ENCODE measurements at regions not wholly inside any gene's neighbourhood (a gene's known extent, or its start where the extent isn't known, plus 50 kb on each side); places are given as distances from the start of the nearest gene placed in this dataset.

DNA sequence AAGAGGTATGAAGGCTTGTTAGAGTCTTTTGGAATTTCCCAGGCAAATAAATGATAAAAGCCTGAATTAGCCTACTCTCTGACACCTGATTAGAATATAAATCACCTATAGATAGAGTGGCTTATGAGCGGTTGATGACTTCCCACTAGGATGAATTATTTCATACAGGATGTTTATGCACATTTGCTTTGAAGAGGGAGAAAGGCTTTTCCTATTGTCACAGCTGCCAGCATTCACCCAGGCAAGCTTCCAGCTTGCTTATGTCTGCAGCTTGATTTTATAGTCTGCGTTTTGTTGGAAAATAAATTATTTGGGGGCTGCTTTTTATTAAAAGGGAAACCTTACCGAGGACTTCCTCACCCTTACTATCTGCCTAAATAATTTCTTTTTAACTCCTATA lies 51.3 kb upstream of the EIF2S2 start:
- no peak for DNase-seq (ENCODE audit: low read depth, low spot score)

DNA sequence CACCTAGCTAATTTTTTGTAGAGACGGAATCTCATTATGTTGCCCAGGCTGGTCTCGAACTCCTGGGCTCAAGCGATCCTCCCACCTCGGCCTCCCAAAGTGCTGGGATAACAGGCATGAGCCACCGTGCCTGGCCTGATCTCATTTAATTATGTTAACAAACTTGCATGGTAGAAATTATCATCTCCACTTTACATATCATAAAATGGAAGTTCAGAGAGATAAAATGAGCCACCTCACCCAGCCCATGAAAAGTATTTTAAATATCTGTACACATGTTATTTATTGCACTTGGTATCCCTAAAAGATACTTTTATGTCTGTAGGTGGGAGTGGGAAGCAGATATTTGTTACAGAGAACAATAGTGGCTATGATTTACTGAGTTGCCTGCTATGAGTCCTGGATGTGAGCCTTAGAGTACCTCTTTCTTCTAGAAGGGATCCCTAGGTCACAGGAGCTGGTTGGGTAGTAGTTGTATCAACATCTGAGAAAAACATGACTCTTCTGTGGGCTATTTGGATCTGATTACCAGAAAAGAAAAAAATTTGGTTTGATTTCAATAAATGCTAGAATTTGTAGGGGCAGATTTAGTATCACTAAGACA lies 52.4 kb upstream of the EIF2S2 start:
- DNase-seq (ENCODE audit: low read depth, low spot score) = no peak

DNA sequence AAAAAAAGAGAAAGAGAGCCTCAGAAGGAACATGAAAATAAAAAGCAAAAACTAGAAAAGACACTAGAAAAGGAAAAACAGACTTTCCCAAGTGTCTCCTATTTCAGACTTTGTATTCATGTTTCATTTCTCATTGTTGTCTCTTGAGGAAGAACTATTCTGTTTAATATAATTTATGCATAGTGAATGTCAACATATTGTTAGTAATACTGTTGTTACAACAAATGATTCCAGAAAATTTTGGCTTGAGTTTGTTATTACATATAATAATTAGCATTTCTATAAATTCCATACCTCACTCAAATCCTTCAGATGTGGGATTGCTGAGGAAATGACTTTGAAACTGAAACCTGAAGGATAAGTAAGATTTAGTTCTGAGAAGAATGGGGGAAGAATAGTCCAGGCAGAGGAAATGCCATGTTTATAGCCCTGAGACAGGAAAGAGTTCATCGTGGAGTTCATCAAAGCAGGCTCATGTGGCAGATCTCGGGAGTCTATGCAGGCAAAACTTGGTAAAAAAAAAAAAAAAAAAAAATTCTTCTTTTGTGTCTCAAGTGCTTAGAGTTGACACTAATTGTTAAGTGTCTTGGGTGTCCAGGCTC lies 53.1 kb upstream of the EIF2S2 start:
- no peak for DNase-seq (ENCODE audit: low read depth, low spot score)

DNA sequence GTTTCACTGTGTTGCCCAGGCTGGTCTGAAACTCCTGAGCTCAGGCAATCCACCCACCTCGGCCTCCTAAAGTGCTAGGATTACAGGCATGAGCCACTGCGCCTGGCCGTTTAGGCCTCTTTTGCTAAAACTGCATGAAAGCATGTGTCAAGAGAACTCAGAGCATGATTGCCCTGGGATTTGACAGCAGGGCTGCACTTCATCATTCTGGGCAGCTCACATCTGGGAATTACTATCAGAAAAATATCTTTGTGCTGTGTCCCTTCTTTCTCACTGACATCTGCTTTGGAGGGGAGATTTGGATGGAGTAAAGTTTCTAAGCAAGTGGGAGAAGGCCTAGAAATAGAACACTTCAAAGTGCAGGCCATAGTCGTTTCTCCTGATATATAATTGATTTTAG lies 59.6 kb upstream of the EIF2S2 start:
- no peak for DNase-seq (ENCODE audit: low read depth, low spot score)

DNA sequence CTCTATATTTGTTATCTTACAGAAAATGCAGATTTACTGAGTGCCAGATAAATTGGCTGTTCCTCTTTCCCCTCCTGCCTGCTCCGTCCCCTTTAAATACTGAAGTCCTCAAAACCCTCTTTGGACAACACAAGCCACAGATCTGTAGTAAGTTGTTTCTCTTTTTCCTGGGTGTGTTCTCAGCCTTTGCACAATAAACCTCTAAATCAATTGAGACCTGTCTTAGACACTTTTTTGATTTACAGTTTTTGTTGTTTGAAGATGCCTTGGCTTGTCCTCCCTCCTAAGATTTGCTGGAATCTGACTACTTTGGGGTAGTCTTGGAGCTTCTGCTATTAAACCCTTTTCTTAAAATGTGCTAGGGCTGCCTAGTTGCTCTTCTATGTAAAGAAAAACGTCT lies 60.9 kb upstream of the EIF2S2 start:
- DNase-seq (ENCODE audit: low read depth, low spot score) = no peak

DNA sequence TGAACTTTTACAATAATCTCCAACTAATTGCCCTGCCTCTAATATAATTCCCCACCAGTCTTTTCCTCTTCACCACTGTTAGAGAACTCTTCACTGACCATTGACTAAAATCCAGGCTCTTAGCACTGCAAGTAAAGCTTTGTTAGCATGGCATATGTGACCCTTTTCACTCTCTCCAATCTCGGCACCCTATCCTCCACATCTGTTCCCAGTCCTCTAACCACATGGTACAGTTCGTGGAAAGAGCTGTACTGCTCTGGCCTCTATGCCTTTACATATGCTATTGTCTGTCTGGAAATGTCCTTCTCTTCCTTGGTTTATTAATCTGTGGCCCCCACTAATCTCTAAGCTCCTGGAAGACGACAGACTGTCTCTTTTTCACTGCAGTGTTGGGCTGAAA lies 63.0 kb upstream of the EIF2S2 start:
- DNase-seq (ENCODE audit: low read depth, low spot score) = no peak

DNA sequence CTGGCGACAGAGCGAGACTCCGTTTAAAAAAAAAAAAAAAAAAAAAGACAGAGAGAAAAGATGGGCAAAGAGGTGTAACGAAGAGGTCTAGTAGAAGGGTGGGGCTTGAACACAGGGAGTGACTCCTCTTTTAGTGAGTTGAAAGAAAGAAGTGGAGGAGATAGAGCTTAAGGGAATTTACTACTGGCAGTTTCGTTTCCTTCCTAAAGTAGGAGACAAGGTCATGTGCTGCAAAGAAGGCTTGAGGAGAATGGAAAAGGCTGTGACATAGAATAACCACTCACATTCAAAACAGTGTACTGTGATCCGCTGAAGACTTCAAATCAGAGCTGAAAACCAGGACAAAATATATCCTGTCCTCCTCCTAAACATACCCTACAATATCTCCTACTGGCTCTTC lies 63.8 kb upstream of the EIF2S2 start:
- DNase-seq (ENCODE audit: low read depth, low spot score) = no peak

DNA sequence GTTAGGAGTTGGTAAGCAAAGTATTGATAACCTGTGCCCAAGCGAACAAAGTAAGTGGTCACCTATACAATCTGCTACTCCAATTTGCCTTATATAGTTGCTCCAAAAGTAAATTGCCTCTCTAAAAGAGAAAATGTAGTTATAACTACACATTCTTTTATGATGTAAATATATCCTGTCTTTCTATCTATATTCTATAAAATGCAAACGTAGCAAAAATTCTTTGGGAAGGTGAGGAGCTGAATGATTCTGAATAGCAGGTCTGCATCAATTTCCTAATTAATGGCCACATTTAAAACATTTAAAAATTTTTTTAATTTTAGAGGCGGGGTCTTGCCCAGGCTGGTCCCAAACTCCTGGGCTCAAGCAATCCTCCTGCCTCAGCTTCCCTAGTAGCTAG lies 64.2 kb upstream of the ASIP start:
- no peak for DNase-seq (ENCODE audit: low read depth, low spot score)

DNA sequence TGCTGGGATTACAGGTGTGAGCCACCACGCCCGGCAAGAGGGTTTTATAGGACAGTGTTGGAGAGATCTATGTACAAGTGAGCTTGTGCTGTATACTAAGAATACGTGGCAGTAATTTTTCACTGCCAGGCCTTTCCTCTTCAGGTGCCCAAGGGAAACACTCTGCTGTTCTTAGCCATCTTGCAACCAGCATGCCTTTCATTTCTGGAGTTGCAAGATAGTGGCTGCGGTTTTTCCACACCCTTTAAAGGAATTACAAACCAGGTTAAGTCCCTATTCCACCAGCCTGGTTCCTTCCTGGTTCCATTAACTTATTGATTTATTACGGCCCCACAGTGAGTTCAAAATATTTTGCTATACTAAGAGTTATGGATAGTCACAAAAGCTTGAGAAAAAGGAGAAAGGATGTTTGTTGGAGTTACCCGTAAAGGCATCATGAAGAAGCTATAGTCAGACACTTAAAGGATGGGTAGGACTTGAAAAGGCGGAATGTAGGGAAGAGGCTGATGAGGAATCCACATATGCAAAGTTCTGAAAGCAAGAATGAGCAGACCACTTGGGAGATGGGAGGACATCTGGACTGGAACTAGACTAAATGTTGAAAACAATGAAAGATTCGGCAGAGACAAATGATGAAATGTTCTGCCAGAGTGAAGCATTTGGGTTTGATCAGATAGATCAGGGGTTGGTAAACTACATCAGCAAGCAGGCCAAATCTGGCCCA lies 61.4 kb upstream of the ASIP start:
- no peak for DNase-seq (ENCODE audit: low read depth, low spot score)

DNA sequence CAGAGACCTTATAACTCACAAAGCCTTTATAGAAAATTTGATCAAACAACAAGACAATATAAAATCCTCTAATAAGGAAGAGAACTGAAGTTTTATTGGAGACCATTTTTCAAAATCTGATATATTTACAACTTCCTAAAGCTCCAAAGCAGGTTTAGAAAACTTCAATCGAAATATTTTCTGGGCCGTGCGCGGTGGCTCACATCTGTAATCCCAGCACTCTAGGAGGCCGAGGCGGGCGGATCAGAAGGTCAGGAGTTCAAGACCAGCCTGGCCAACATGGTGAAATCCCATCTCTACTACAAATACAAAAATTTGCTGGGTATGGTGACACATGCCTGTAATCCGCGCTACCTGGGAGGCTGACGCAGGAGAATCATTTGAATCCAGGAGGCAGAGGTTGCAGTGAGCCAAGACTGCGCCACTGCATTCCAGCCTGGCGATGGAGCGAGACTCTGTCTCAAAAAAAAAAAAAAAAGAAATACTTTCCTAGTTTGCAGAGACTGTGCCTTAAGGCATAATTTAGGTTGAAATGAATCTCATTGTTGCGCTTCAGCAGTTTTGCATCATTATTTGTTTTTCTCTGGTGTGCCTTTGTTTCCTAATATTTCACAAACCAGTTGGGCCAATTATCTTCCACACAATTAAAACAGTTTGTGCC lies 60.6 kb upstream of the ASIP start:
- DNase-seq (ENCODE audit: low read depth, low spot score) = no peak

DNA sequence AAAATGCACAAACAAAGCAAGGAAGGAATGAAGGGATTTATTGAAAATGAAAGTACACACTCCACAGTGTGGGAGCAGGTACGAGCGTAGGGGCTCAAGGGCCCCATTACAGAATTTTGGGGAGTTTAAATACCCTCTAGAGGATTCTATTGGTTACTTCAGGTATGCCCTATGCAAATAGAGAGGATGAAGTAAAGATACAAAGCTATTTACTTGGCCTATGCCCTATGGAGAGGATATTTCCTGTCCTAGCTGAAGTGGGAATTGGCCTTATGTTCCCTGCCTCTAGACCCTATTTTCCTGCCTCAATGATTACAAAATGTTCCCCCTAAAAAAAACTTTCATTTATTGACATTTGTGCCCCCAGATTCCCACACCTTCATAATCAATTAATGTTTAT lies 59.7 kb upstream of the ASIP start:
- DNase-seq (ENCODE audit: low read depth, low spot score) = no peak

DNA sequence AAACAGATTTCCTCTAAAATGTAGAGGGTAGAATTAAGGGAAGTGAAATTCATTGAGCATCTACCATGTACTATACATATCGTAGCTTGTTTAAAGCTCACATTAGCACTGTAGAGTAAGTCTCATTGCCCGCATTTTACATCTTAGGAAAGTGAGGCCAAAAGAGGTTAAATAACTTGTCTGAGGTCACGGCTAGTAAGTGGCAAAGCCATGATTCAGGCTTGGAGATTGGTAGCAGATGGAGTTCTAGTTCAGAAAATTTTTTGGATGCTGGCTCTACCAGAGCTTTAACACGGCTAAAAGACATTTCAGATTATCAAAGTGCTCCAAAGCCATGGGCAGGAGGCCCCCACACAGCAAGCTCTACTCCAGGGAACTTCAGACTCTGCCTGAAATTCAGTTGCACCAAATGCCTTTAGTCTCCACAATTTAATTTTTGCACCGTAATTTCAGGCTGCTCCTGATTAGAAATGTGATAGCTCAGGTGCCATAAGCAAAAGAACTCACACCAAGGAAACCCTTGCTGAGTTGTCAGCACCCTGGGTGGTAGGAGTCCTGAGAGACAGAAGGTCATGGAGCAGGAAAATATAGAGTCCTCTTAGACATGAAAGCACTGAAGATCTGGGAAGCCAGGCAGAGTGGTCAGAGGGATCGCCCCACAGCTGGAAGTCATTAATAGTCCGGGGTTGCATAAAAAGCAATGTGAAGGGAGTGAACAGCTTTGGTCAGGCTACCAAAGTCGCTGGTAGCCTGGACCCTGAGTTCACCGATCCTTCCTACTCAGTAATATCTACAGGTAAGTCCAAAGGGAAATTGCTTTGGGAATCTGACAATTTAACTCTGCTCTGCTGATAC lies 55.2 kb upstream of the ASIP start:
- DNase-seq (ENCODE audit: low read depth, low spot score) = no peak

DNA sequence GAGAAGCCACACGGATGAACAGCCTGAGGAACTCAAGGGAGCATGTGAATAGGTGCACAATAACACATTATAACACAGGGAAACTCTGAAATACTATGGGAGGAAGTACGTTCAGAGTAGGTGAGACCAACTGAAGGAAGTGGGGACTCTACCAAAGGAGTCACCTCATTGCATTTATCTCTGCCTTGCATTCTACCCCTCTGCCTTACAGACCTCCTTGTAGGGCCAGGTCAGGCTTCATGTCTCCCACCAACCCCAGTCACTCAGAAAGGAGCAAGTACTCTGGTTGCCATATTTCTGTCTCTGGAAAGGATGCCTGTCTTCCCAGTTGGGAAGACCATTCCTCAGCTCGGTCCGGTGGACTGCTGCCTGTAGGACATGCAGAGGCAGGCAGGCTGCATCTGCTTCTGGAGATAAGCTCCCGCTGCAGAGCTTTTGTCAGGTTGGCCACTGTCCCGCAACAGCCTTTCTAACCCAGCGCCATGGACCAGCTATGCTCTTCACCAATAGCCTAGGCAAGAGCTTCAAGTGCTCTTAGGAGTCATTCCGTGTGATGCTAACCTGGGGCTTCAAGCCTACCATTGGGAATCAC lies 51.6 kb upstream of the ASIP start:
- DNase-seq (ENCODE audit: low read depth, low spot score) = no peak

DNA sequence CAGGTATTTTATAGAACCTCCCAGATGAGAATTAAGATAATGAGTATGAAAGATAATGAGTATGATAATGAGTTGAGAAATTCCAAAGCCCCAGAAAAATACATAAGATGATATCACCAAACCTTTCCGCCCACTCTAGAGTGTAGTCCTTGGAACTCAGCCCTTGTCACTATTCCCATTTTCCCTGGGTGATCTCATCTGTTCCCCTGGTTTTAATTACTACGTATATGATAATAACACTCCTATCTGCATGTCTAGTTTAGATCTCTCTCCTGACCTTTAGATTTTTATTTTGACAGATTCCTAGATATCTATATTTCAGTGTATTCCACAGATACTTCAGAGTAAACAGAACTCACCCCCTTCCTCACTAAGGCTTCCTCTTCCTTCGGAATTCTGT lies 51.0 kb upstream of the ASIP start:
- DNase-seq (ENCODE audit: low read depth, low spot score) = no peak

DNA sequence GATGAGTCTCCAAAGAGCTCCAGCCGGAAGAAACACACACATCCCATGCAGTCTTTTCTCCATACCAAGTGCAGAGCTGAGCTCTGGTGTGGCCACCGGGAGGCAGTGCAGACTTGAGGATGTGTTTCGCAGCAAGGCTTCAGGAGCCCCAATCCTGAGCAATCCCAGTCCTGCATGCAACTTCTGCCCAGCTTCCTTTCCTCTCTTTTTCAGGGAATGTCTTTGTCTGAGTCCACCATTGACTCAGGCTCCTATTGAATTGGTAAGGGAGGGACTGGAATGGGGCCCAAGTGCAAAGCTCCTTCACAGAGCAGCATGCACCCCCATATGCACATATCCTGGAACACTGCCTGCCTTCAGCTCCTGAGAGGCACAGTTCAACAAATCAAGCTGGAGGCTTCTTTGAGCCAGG lies 50.5 kb upstream of the ASIP start:
- DNase-seq (ENCODE audit: low read depth, low spot score) = peak; percentile 64
